ENCODE measurements at regions not wholly inside any gene's neighbourhood (a gene's known extent, or its start where the extent isn't known, plus 50 kb on each side); places are given as distances from the start of the nearest gene placed in this dataset.

- no peak for TF ChIP-seq ZNF462 (CRISPR knock-in tag; IDR thresholded peaks at IDR 0.05)
- TF ChIP-seq JUNB (IDR thresholded peaks at IDR 0.05; ENCODE audit: unreplicated experiment) = no peak
- TF ChIP-seq, protein P1, sequence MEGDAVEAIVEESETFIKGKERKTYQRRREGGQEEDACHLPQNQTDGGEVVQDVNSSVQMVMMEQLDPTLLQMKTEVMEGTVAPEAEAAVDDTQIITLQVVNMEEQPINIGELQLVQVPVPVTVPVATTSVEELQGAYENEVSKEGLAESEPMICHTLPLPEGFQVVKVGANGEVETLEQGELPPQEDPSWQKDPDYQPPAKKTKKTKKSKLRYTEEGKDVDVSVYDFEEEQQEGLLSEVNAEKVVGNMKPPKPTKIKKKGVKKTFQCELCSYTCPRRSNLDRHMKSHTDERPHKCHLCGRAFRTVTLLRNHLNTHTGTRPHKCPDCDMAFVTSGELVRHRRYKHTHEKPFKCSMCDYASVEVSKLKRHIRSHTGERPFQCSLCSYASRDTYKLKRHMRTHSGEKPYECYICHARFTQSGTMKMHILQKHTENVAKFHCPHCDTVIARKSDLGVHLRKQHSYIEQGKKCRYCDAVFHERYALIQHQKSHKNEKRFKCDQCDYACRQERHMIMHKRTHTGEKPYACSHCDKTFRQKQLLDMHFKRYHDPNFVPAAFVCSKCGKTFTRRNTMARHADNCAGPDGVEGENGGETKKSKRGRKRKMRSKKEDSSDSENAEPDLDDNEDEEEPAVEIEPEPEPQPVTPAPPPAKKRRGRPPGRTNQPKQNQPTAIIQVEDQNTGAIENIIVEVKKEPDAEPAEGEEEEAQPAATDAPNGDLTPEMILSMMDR (conservative IDR thresholded peaks at IDR 0.05; ENCODE audit: low read depth in 2 of 2) = no peak
Observed at GRCh38 chr12:93029091-93029490, 100.0 kb upstream of the EEA1 start (continued).

DNA sequence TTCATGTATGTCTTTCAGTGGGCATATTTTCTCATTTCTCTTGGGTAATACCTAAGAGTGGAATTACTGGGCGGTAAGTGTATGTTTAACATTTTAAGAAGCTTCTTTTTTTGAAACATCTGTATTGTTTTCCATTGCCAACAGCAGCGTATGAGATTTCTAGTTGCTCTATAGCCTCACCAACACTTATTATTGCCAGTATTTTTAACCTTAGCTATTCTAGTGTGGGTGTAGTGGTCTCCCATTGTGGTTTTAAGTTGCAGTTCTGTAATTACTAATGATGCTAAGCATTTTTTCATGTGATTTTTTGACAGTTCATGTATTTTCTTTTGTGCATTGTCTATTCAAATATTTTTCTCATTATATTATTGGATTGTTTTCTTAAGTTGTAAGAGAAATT lies 101.9 kb upstream of the EEA1 start:
- Histone ChIP-seq H3K79me2 (replicated peaks; ENCODE audit: insufficient read depth) (no peaks in the 10 kb centered on the region), H3K4me3 (no peak overlapping the region), H3K9me2 (ENCODE audit: insufficient read depth) (0 out of 2 replicates have a peak, but pooled peaks cover 11% of the 10 kb centered on the region), H3K36me3 (ENCODE audit: insufficient read depth) (no peaks in the 10 kb centered on the region), H3K4me2 (no peak overlapping the region), H4K20me1 (replicated peaks; ENCODE audit: insufficient read depth) (no peaks in the 10 kb centered on the region), H2AFZ (no peak overlapping the region), H3F3A (replicated peaks; ENCODE audit: low read depth) (no peaks in the 10 kb centered on the region), H3K27me3 (ENCODE audit: insufficient read depth) (no peaks in the 10 kb centered on the region), H3K4me1 (ENCODE audit: insufficient read depth) (0 out of 2 replicates have a peak, but pooled peaks cover 6% of the 10 kb centered on the region), H3K27ac (ENCODE audit: low read depth) (no peak overlapping the region)
- Mint-ChIP-seq H3K36me3 (ENCODE audit: low read depth) (no peaks in the 10 kb centered on the region), H3K27me3 (ENCODE audit: insufficient read depth, low read depth, poor library complexity) (peaks cover 1% of the 10 kb centered on the region), H3K9me3 (no peaks in the 10 kb centered on the region), H3K27ac (no peak overlapping the region), H3K4me3 (no peak overlapping the region), H3K4me1 (no peaks in the 10 kb centered on the region)
- DNase-seq (ENCODE audit: low spot score) (no peak), ATAC-seq (no peak)
- no peak for TF ChIP-seq EZH2phosphoT487 (IDR thresholded peaks at IDR 0.05; ENCODE audit: unreplicated experiment)
- TF ChIP-seq NANOG (IDR thresholded peaks at IDR 0.05; ENCODE audit: borderline replicate concordance) = no peak
- no peak for TF ChIP-seq JUNB (IDR thresholded peaks at IDR 0.05; ENCODE audit: unreplicated experiment)
- TF ChIP-seq ETS1 (IDR thresholded peaks at IDR 0.05) = no peak
- no peak for TF ChIP-seq ZNF114 (CRISPR knock-in tag; IDR thresholded peaks at IDR 0.05)
- TF ChIP-seq, protein P1 (conservative IDR thresholded peaks at IDR 0.05; ENCODE audit: low read depth in 2 of 2) = no peak
